CD1c-positive myeloid dendritic cell (primary cell): ENCODE measurements at regions not wholly inside any gene's neighbourhood (a gene's known extent, or its start where the extent isn't known, plus 50 kb on each side); places are given as distances from the start of the nearest gene placed in this dataset.
"Not testable (repeated sequence)": the region's sequence is repeated elsewhere in the genome, so short reads cannot be mapped to it uniquely, and the experiment has no call there.

Source experiments
- DNase-seq: peaks from one replicate; pipeline ENCODE4 v3.0.0-alpha.2; 2016; ENCODE audit errors: extremely low spot score

DNA sequence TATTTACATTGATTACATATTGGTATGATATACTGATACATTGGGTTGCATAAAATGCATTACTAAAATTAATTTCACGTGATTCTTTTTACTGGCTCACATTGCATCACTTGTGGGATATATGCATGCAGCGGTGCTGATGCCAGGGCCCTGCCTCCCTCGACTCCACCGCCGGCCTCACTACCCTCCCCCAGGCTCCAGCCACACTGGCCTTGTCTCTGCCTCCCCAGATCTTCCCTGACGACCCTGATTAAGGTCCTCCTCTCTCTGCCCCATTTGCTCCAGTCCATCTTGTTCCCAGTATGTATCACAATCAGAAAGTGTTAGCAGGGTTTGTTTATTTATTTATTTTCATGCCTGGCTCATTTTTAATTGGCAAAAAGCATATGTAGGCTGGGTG lies 306.8 kb downstream of the FOXL1 start:
- no peak for DNase-seq

DNA sequence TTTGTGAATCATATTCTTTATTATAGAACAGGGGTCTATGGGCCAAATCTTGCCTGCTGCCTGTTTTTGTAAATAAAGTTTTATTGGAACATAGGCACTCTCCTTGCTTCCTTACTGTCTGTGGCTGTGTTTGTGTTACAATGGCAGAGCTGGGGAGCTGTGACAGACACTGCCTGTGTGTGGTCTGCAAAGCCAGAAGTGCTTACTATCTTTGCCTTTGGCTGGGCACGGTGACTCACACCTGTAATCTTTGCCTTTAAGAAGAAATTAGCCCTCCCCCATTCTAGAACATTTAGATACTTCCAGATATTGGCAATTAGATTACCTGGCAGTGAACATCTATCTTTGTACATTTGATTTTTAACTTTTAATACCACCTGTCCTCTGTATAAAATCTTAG lies 308.3 kb downstream of the FOXL1 start:
- no peak for DNase-seq

DNA sequence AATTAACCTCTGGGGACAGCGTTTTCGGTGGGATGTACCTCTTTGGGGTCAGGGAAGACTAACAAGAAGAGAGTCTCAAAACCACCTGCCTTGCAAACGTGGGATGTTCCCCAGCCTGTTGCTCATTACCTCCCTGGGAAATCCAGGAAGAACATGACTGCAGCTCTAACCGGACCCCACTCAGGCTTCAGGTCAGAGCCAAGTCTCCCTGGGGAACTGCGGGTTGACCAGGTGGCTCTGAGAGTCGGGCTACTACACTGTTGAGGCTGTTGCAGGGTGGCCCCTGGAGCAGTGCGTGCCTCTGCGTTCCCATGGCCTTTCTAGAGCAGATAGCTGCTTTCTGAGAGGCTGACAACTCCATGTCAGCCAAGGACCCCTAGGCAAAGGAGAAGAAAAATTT lies 309.1 kb downstream of the FOXL1 start:
- DNase-seq = no peak

DNA sequence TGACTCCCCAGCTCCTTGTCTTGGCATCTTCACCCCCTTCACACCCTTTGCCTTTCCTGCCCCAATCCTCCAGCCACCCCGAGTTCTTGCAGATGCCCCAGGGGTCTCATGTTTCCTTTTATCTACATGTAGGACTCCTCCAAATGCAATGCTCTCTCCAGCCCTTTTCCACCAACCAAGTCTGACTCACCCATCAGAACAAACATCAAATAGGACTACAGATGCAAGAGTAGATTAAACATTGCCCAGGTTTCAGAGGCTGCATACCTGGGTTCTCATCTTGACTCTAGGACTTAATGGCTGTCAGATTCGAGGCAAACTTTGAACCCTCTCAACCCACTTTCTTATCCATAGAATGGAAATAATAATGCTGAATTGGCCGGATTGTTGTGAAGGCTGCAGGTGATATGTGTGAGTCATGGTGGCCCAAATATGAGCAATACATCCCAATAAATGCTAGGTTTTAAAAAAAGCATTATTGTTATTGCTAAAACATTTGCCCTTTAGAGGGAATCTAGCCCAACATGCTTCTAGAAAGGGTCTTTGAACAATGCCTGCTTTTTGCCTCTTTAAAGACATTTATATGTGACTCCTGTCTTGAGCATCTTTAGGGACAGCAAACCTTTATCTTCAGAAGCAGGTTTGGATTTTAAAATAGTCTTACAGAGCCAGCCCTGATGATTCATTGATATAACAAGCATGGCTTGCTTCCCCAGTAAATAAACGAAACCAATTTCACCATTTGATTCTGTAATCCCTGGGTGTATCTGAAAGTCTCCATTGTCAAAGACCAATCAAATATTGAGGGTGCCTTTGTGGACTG lies 310.1 kb downstream of the FOXL1 start:
- no peak for DNase-seq

DNA sequence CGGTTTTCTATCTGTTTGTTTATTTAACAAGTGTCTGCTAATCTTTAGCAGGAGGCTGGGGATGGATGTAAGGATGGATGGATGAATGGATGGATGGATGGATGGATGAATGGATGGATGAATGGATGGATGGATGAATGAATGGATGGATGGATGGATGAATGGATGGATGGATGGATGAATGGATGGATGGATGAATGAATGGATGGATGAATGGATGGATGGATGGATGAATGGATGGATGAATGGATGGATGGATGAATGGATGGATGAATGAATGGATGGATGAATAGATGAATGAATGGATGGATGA lies 310.7 kb downstream of the FOXL1 start:
- not testable (repeated sequence) for DNase-seq

DNA sequence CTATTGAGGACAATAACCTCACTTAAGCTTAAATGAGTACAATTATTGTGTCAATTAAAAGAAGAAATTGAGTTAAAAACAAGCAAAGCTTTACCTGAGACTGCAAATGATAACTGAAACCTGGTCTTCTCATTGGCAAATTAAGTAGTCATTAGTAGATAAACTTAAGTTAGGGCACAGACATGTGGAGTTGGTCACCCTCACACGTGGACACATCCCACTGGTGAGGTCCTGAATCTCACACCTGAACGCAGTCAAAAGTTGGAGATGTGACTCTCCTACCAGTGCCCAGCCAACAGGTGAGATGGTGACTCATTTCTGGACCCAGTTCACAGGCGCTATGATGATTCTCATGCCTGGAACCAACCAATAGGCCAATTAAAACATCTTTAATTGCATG lies 311.6 kb downstream of the FOXL1 start:
- DNase-seq = no peak

DNA sequence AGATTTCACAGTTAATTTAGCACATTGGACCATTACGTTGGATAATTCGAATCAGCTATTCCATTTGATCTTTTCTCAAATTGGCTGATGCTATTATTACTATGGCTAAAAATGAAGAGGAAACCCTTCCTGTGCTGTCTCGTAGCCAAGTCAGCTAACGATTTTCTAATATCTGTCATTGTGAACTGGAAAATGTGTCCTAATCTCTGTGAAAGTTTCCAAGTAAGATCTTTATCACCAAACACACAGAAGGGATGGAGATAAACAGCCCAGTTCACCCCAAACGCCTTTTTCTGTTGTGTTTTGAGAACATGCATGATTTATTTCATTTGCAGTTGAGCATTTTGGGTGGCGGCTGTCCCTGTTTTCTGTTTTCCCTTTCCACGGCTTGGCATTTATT lies 312.8 kb downstream of the FOXL1 start:
- no peak for DNase-seq

DNA sequence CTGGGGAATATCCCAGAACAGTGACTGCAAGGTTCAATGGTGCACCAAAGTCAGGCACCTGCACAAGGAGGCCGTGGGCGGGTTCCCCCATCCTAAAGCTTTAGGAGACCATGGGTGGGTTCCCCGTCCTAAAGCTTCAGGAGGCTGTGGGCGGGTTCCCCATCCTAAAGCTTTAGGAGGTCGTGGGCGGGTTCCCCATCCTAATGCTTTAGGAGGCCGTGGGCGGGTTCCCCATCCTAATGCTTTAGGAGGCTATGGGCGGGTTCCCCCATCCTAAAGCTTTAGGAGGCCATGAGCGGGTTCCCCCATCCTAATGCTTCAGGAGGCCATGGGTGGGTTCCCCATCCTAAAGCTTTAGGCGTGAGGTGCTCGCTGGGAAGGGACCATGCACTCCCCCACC lies 313.3 kb downstream of the FOXL1 start:
- DNase-seq = no peak

DNA sequence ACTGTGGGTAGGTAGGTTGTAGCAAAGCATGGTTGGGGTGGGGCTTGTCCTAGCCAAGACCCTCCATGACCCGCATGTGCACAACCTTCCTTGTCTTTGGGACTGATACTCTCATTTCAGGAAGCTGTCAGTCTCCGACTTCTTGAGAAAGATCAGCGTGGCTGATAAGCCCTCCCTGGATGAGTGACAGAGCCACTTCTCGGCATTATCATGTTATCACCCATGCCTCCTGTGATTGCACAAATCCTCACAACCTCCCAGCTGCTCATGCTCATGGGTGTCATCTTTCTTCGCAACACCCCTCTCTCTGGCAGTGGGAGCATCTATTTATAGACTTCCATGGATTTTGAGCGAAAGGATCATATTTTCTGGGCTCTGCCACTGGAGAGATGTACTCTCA lies 314.2 kb downstream of the FOXL1 start:
- DNase-seq = no peak

DNA sequence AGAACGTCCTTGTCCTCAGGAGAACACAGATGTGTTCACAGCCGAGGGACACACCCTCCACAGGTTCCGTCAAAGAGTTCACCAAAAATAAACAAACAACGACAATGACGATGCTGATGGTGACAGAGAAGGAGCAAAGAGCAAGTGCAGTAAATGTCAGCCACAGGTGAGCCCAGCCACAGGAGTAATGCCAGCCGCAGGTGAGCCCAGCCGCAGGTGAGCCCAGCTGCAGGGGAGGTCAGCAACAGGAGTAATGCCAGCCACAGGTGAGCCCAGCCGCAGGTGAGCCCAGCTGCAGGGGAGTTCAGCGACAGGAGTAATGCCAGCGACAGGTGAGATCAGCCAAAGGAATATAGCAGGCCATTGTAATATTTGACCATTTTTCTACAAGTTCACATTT lies 315.2 kb downstream of the FOXL1 start:
- no peak for DNase-seq

DNA sequence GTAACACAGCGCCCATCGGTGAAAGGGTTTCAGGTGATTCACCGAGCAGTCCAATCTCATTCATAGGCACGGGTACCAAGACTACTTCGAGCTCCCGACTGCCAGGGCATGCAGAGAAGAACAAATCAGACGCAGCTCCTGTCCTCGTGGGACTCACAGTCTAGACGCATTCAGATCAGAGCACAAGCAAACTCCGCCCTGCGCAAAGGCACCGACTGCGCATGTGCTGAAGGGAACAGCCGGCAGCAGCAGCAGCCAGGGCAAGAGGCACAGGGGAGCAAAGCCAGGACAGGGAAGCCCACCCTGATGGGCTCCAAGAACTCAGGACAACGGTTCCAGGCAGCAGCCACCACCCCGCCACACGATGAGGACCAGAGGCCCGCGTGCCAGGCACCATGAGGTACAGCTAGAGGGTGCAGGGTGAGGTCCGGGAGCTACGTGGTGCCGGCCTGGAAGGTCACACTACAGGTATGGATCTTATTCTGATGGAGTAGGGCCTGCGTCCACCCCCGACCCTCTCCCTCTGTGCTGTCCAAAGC lies 315.7 kb downstream of the FOXL1 start:
- no peak for DNase-seq

DNA sequence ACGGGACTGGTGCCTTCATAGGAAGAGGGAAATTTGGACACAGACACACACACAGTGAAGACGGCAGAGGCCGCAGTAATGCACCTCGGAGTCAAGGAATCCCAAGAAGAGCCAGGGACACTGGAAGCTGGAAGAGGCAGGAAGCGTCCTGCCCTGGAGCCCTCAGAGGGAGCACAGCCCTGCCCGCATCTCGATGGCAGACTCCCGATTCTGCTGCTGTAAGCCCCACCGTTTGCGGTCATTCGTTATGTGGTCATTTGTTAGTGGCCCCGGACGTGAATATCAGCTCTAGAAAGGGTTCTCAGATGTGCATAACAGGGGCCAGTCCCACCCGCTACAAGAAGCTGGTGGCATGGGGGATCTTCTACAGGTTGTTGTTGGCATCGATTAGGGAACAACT lies 316.6 kb downstream of the FOXL1 start:
- DNase-seq = no peak

DNA sequence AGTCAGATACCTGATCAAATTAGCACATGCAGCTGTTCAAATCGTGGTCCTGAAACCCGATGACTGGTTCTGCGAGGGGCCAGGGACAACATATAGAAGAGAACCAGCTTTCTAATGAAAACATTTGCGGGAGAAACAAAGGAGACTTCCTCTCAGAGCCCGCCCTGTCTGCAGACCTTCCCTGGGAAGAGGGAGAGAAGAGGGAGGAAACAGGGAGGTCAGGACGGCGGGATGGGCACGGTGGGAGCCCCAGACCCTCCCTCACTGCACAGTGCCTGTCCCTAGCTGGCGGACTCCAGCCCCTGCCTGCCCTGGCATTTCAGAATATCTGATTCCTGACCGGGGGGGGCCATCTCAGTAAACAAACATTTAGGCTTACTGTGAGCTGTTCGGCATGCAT lies 317.3 kb downstream of the FOXL1 start:
- DNase-seq = no peak

DNA sequence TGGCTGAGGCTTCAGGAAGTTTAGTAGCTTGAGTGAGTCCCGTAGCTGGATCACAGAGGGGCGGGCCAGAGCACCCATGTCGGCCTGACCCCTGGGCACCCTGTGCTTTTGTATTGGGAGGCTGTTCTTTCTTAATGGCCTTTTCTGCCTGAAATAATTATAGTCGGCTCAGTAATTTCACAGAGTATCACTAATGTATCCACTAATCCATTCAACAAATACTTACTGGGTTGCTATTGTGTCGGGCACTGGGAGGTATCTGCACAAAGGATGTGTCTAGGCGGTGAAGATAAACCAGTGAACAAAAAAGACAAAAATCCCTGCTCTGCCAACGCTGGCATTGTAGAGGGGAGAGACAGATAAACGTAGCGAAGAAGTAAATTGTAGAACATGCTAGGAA lies 318.6 kb downstream of the FOXL1 start:
- no peak for DNase-seq

DNA sequence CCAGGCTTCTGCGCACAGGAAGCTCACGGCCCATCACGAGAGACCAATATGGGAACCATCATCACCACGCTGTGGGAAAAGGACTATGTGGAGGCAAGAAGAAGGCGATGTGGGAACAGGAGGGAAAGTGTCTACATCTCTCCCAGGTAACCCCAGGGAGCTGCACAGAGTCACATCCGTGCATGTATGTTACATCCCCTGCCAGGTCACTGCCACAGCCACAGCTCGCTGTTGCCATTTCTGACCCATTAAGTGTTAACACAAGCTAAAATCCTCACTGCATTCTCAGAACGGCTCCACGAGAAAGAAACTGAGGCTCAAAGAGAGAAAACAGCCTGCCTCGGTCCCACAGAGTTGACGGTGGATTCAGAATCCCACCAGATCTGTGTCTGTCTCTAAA lies 319.1 kb downstream of the FOXL1 start:
- DNase-seq = no peak

DNA sequence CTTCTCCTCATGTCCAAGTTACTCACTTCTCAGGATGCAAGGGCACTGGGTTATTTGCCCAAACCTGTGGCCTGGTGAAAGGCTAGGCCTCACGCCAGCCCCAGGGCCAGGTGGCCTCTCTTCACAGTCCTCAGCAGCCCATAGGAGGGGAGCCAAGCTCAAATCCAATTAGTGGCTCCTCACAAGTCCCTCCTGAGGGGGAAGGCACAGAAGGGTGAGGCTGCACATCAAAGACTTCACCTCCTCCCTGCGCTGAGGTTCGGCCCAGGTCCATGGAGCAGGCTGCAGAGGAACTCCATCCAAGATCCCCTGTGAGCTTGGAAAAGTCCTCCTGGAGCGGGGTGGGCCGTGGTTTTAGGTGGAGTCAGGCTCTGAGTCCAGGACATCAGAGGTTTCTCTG lies 320.0 kb downstream of the FOXL1 start:
- DNase-seq = no peak

DNA sequence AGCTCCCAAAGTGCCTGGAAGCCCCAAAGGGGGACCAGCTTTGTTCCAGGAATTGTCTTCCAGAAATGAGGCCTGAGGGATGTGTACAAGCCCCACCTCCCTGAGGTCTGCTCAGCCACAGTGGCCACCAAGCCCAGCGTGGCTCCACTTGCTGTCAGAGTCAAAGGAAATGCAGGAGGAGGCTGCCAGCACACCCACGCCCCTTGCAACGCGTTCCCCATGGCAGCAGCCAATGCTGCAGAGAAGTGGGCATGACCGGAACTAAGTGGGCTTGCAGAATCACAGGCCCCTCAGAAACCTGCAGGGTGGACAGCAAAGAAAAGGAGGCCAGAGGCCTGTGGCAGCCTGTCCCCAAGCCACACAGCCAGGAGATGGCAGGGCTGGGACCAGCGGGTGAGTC lies 320.8 kb downstream of the FOXL1 start:
- DNase-seq = no peak

DNA sequence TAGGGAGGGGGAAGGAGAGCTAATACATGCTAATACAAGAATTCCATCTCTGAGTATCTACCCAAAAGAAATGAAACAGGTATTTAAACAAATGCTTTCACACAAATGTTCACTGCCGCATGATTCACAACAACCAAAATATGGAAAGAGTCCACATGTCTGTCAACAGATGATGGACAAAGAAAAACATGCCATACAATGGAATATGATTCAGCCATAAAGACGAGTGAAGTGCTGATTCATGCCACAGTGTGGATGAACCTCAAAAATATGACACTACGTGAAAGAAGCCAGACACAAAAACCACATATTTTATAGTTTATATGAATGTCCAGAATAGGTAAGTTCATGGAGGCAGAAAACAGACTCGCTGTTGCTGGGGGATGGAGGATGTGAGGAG lies 321.4 kb downstream of the FOXL1 start:
- DNase-seq = no peak

DNA sequence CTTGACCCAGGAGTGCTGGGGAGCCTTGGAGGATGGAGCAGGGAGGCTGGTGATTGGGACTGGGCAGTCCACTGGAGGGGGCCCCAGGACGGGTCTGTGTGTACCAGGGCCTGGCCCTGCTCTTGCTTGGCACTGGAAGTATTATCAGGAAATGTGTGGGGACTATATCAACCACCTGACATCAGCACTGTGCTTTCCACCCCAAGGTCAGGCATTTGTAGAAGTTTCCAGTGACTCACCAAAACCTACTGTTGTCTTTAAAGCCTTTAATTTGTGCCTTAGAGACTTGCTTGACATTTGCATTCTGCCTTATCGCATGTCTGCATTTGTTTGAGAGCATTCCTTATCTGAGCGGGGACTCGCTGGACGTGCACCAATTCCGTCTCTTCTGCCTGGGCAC lies 323.1 kb downstream of the FOXL1 start:
- DNase-seq = no peak

DNA sequence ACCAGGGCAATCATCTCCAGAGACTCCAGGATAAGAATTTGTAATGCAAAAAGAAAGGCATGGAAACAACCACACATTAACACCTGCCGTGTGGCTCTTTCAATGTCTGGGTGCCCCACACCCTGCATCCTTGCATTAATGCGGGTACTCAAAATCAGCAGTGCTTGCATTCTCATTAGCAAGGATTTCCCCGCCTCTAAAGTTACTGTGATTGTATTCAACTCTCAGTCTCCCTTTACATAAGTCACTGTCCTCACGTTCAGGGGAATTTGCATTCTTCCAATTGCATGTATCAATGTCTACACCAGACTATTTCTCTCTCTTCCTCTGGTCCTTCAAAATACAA lies 324.3 kb downstream of the FOXL1 start:
- DNase-seq = no peak

DNA sequence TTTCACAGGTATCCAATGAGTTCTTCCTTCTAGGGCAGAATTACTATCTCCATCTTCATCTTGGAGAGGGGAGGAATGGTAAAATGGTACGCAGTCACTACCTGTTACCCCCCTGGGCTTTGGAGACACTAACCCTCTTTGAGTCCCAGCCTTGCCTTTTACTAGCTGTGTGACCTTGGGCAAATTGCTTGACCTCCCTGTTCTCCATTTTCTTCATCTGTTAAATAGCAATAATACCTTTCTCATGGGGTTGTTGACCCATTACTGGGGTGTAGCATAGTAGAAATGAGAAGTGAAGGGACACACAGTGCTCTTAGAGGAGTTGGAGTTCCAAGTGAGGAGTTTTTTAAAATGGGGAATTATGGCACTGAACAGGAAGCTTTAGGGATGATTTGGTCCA lies 324.7 kb downstream of the FOXL1 start:
- DNase-seq = no peak

DNA sequence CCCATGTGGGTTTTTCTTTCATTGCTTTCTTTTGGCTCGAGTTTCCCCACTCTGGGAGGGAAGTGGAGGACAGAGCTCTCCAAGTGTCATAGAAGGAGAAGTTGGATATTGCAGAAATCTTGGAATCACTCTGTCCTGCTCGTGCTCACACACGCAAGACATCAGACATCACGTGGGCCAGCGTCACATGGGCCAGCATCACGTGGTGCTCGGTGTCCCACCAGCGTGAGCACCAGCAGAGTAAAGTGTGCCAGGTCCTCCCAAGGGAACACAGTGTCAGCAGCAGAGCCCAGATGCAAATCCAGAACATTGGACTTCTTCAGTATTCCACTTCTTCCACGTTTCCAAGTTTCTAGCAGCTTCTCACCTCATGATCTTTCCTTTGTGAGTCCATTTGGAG lies 327.0 kb downstream of the FOXL1 start:
- DNase-seq = no peak

DNA sequence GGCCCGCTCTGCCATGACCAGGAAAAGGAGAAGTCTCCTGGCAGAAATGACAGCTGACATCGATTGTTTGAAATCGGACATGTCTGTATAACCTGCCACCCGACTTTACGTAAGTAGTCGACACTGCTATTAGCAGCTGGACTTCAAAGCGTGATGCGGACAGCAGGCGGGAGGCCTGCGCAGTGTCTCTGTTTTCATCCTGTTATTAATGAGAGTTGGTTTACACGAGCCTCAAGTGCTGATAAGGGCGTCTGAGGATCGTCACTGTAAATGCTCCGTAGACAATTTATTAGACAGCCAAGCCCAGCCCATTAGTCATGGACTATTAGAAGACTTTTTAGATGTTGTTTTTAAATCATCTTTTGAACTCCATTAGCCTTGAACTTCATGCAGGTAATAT lies 328.3 kb downstream of the FOXL1 start:
- no peak for DNase-seq
